ENCODE measurements at regions not wholly inside any gene's neighbourhood (a gene's known extent, or its start where the extent isn't known, plus 50 kb on each side); places are given as distances from the start of the nearest gene placed in this dataset.

DNA sequence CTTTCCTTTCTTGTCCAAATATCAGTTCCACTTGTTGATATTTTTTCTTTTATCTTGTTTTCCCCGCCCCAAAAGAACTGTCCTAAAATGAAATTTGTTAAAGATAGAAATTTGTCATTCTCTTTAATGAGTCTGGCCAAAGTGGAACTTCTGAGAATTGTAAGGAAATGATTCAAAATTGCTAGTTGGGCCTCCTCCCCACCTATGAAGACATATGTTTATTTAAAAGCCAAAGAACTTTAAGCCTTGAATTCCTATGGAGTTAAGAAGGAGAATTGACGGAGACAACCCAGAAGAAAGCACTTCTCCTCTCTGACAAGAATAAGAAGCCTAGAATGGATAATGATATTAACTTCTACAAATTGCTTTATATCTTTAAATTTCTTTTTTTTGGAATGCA is 59.1 kb upstream of the ALDH1A1 start:
- DNase-seq (ENCODE audit: low spot score): no peak

DNA sequence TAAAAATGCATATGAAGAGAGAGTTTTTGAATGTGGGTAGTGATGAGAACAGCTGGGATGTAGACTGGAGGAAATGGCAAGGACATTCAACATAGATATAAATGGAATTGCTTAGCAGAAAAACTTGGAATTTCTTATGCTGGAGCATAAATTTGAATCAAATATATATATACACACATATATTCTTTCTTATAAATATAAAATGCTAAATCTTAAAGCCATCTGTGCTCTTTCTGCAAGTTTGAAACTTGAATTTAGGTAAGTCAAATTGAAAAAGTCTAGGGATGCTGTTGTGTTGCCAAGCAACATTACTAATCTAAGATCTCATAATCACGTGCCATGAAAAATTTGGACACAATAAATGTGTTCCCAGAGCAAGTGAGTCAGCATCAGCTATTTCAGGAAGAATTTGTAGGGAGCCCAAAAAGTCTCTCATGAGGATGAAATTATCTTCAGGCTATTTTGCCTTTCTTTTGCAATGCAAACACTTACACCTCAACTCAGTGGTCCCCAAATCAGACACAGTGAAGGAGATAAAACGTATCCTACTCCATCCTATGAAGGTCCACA is 58.4 kb upstream of the ALDH1A1 start:
- no peak for DNase-seq (ENCODE audit: low spot score)

DNA sequence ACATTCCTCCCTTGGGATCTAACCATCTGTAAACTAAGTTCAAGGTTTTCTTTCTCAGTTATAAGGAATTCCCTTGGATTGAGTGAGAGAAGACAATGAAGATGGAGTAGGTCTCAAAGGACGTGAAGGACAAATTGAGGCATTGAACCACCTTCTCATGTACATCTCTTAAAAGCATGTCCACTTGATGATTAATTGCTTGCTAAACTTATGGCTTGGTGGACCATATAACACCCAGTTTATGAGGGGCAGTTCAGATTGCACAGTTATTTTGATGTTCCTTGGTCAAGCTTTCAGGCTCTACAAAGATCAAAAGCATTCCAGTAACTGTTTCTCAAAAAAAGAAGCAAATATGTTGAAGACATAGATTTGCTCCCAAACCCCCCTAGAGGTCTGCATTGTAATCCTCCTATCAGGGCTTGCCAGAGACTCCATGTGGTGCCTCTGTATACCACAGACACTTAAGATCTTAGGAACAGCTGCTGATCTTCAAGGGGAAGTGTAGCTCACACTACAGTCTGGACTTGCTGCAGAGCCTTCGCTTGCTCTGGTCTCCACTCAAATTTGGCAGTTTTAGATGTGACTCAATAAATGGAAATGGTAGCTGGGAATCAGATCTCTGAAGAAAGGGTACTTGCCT is 56.9 kb upstream of the ALDH1A1 start:
- DNase-seq (ENCODE audit: low spot score): peak; percentile 31

DNA sequence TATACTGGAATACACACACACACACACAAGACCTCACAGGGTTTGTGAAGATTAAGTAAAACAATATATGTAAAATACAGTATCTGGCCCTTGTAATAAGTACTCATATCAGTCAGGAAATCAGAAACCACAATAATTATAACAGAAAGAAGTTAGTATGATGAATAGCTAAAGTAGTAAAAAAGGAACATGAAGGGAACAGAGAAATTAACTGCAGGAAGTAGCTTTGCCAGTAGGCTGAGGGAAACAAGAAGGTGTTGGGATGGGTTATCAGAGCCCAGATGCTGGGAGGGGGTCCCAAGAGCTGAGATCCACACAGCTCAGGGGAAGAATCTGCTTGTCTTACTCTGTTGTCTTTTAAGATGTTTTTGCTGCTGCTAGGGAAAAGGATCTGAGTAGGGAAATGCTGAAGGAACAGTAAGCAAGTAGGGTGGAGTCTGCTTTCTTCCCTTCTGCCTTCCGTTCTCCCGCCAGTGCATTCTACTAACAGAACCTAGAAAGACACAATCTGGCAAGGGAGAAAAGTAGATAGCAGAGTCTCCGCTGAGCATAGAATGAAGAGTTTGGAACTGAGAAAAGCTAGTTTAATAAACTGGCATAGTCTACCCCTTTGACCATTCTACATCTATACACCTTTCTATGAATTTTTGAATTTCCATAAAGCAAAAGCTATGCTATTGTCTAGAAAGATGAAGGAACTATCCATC is 55.3 kb upstream of the ALDH1A1 start:
- no peak for DNase-seq (ENCODE audit: low spot score)

DNA sequence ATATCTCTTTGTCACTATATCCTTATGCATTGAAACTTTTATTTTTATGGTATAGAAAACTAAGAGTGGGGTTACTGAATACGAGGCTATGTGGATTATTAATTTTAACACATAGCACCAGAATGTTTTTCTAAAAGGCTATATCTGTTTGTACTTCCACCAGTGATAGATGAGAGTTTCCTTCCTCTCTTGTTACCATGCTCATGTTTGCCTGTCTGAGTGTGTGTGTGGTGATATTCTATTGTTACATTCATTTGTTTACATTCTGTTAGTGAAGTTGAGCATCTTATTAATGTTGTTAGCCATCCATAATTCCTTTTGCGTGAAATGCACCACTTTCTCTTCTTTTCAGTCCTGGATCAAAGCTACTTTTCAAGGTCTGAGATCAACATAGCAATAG is 54.1 kb upstream of the ALDH1A1 start:
- no peak for DNase-seq (ENCODE audit: low spot score)
